ENCODE measurements at regions not wholly inside any gene's neighbourhood (a gene's known extent, or its start where the extent isn't known, plus 50 kb on each side); places are given as distances from the start of the nearest gene placed in this dataset.

- H3K36me3 ChIP-seq (ENCODE audit: insufficient read depth) = no peaks in the 10 kb centered on the region
- H3K9me2 ChIP-seq (ENCODE audit: insufficient read depth) = peaks cover 34% of the 10 kb centered on the region
- DNase-seq (ENCODE audit: low spot score) (no peak), ATAC-seq (no peak)
- no peak overlapping the region for H3K4me2 ChIP-seq
- Mint-ChIP-seq H3K4me3 (no peak overlapping the region), H3K27ac (no peak overlapping the region), H3K4me1 (no peaks in the 10 kb centered on the region), H3K9me3 (no peaks in the 10 kb centered on the region; the same call in 2 of the 3 replicates), H3K27me3 (ENCODE audit: insufficient read depth, low read depth, poor library complexity) (no peaks in the 10 kb centered on the region), H3K36me3 (ENCODE audit: low read depth) (no peaks in the 10 kb centered on the region)
- H3K27ac ChIP-seq (ENCODE audit: low read depth) = no peak overlapping the region
- no peaks in the 10 kb centered on the region for H4K20me1 ChIP-seq (replicated peaks; ENCODE audit: insufficient read depth)
- H3K4me3 ChIP-seq = no peak overlapping the region
- H2AFZ ChIP-seq = no peak overlapping the region
- H3K4me1 ChIP-seq (ENCODE audit: insufficient read depth) = no peaks in the 10 kb centered on the region
- H3K27me3 ChIP-seq (ENCODE audit: insufficient read depth) = no peaks in the 10 kb centered on the region
- TF ChIP-seq ZNF462 (CRISPR knock-in tag; IDR thresholded peaks at IDR 0.05) (no peak), ETS1 (IDR thresholded peaks at IDR 0.05) (no peak), NANOG (IDR thresholded peaks at IDR 0.05; ENCODE audit: borderline replicate concordance) (no peak), EZH2 (IDR thresholded peaks at IDR 0.05; ENCODE audit: low read depth, unreplicated experiment) (no peak)
- H3F3A ChIP-seq (replicated peaks; ENCODE audit: low read depth) = no peaks in the 10 kb centered on the region
- no peaks in the 10 kb centered on the region for H3K79me2 ChIP-seq (replicated peaks; ENCODE audit: insufficient read depth)
Measured at GRCh38 chr5:74233571-74233970, 407.0 kb downstream of the ENC1 start.

GRCh38 chr5:74233091-74233490, 407.4 kb downstream of the ENC1 start:
- peaks cover 30% of the 10 kb centered on the region; the same call in 1 of the 2 replicates for H3K9me2 ChIP-seq (ENCODE audit: insufficient read depth)
- no peaks in the 10 kb centered on the region for H3K79me2 ChIP-seq (replicated peaks; ENCODE audit: insufficient read depth)
- no peak overlapping the region for H3K4me2 ChIP-seq
- H3K27ac ChIP-seq (ENCODE audit: low read depth) = no peak overlapping the region
- DNase-seq (ENCODE audit: low spot score) (no peak), ATAC-seq (no peak)
- H3K27ac Mint-ChIP-seq = no peak overlapping the region
- H3K4me1 ChIP-seq (ENCODE audit: insufficient read depth) = no peaks in the 10 kb centered on the region
- H3F3A ChIP-seq (replicated peaks; ENCODE audit: low read depth) = no peaks in the 10 kb centered on the region
- H2AFZ ChIP-seq = no peak overlapping the region
- no peaks in the 10 kb centered on the region for H3K36me3 ChIP-seq (ENCODE audit: insufficient read depth)
- no peaks in the 10 kb centered on the region for H3K36me3 Mint-ChIP-seq (ENCODE audit: low read depth)
- no peaks in the 10 kb centered on the region for H4K20me1 ChIP-seq (replicated peaks; ENCODE audit: insufficient read depth)
- no peaks in the 10 kb centered on the region for H3K27me3 ChIP-seq (ENCODE audit: insufficient read depth)
- no peaks in the 10 kb centered on the region for H3K27me3 Mint-ChIP-seq (ENCODE audit: insufficient read depth, low read depth, poor library complexity)
- H3K4me1 Mint-ChIP-seq = no peaks in the 10 kb centered on the region
- no peak overlapping the region for H3K4me3 Mint-ChIP-seq
- no peak overlapping the region for H3K4me3 ChIP-seq
- H3K9me3 Mint-ChIP-seq = no peaks in the 10 kb centered on the region; the same call in 2 of the 3 replicates
- no peak for TF ChIP-seq JUNB (IDR thresholded peaks at IDR 0.05; ENCODE audit: unreplicated experiment)
- TF ChIP-seq ZNF331 (CRISPR knock-in tag; IDR thresholded peaks at IDR 0.05; ENCODE audit: low read depth) = no peak
- TF ChIP-seq CTCF (conservative IDR thresholded peaks at IDR 0.05; ENCODE audit: low read depth in 2 of 2) = no peak
- TF ChIP-seq ETS1 (IDR thresholded peaks at IDR 0.05) = no peak

Measured in GM23338 (cell line).